ENCODE measurements at regions not wholly inside any gene's neighbourhood (a gene's known extent, or its start where the extent isn't known, plus 50 kb on each side); places are given as distances from the start of the nearest gene placed in this dataset.

GRCh38 chr10:121655254-121656144 is 57.3 kb upstream of the FGFR2 start:
- TF ChIP-seq POLR2A (IDR thresholded peaks at IDR 0.05; ENCODE audit: low read length) (no peak), MAFK (IDR thresholded peaks at IDR 0.05; ENCODE audit: partially characterized antibody) (no peak), CTCF (IDR thresholded peaks at IDR 0.05) (no peak), HMGXB4 (CRISPR knock-in tag; IDR thresholded peaks at IDR 0.05; ENCODE audit: borderline replicate concordance) (no peak), ZC3H11A (IDR thresholded peaks at IDR 0.05) (no peak), JUN (IDR thresholded peaks at IDR 0.05) (no peak), NFE2L2 (conservative IDR thresholded peaks at IDR 0.05; ENCODE audit: low read length) (no peak), POLR2AphosphoS2 (conservative IDR thresholded peaks at IDR 0.05; ENCODE audit: low read length) (no peak), REST (IDR thresholded peaks at IDR 0.05) (no peak), KDM5A (IDR thresholded peaks at IDR 0.05) (no peak)
- TF ChIP-seq, protein P1, sequence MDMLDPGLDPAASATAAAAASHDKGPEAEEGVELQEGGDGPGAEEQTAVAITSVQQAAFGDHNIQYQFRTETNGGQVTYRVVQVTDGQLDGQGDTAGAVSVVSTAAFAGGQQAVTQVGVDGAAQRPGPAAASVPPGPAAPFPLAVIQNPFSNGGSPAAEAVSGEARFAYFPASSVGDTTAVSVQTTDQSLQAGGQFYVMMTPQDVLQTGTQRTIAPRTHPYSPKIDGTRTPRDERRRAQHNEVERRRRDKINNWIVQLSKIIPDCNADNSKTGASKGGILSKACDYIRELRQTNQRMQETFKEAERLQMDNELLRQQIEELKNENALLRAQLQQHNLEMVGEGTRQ (IDR thresholded peaks at IDR 0.05): no peak
- TF ChIP-seq, protein P2, sequence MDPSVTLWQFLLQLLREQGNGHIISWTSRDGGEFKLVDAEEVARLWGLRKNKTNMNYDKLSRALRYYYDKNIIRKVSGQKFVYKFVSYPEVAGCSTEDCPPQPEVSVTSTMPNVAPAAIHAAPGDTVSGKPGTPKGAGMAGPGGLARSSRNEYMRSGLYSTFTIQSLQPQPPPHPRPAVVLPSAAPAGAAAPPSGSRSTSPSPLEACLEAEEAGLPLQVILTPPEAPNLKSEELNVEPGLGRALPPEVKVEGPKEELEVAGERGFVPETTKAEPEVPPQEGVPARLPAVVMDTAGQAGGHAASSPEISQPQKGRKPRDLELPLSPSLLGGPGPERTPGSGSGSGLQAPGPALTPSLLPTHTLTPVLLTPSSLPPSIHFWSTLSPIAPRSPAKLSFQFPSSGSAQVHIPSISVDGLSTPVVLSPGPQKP (IDR thresholded peaks at IDR 0.05; ENCODE audit: low read depth, low read length): no peak

Data from A549 (cell line).